ENCODE measurements at regions not wholly inside any gene's neighbourhood (a gene's known extent, or its start where the extent isn't known, plus 50 kb on each side); places are given as distances from the start of the nearest gene placed in this dataset.

DNA sequence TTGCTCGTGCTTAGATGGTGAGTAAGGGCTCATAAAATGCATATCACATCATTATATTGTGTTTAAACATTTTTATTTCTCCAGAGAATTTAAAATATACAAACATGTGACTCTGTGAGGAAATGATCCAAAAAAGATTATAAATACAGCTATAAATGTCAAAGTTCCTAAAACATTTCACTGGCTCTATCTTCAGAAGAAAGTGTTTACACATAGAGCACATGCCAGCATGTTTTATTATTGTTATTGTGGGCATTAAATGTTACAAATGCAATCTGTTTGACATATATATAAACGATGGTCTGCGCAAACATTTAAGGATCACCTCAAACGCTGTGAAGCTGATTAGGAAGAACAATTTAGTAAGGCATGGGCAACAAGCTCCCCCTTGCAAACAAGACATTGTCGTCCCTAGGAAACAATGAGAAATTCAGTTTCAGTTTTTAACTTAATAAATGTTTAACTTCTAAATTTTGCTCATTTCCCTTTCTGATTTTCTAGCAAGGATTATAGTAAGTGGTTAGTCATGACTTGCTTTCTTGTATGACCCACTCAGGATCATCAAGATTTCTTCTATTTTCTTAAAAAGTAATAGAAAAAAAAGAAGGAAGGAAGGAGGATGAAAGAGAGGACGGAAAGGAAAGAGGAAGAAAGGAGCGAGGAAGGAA lies 207.5 kb downstream of the SATB1 start:
- no peak overlapping the region for H2BK12ac ChIP-seq (ENCODE audit: low read length in 2 of 2)
- DNase-seq: peak; percentile 1
- H3K36me3 ChIP-seq (ENCODE audit: control insufficient read depth in 1 of 2, insufficient read depth in 2 of 2, low read depth in 1 of 2, low read length in 2 of 2): no peaks in the 10 kb centered on the region
- 45% methylated on average over 5 of the region's 7 CpGs for WGBS
- no peak overlapping the region for H2BK15ac ChIP-seq (ENCODE audit: low read depth, poor library complexity, severe bottlenecking)
- no peak overlapping the region for H2BK5ac ChIP-seq (ENCODE audit: low read depth, low read length, poor library complexity, severe bottlenecking)
- H3K14ac ChIP-seq (ENCODE audit: low read length in 2 of 2): no peak overlapping the region
- no peak overlapping the region for H2AK5ac ChIP-seq (ENCODE audit: low read length, severe bottlenecking)
- no peak overlapping the region for H4K91ac ChIP-seq (ENCODE audit: low read length)
- no peak overlapping the region for H4K8ac ChIP-seq (ENCODE audit: low read length)
- no peaks in the 10 kb centered on the region for H3K4me1 ChIP-seq (ENCODE audit: control insufficient read depth, insufficient read depth, low read depth, low read length)
- no peaks in the 10 kb centered on the region for H3K79me1 ChIP-seq (replicated peaks; ENCODE audit: low read length, poor library complexity, severe bottlenecking)
- no peaks in the 10 kb centered on the region for H3K9me3 ChIP-seq (ENCODE audit: control insufficient read depth, low read length)
- no peak overlapping the region for H3K9ac ChIP-seq (ENCODE audit: low read length)
- H3K4ac ChIP-seq (ENCODE audit: low read depth in 1 of 2, low read length in 2 of 2): no peak overlapping the region
- no peak overlapping the region for H3K18ac ChIP-seq (ENCODE audit: low read depth in 1 of 2, low read length in 2 of 2)
- H2BK120ac ChIP-seq (ENCODE audit: low read depth, low read length): no peak overlapping the region
- H3K23ac ChIP-seq (ENCODE audit: low read length in 2 of 2): no peak overlapping the region
- H3K27me3 ChIP-seq (ENCODE audit: control insufficient read depth in 1 of 2, insufficient read depth in 1 of 2, low read length in 2 of 2): no peaks in the 10 kb centered on the region
- no peak overlapping the region for H2AFZ ChIP-seq (ENCODE audit: low read depth, low read length)
- H3K4me3 ChIP-seq (ENCODE audit: insufficient read depth in 1 of 2, low read depth in 1 of 2, low read length in 2 of 2): no peak overlapping the region
- H3K4me2 ChIP-seq (ENCODE audit: low read length, poor library complexity, severe bottlenecking): no peak overlapping the region
- no peak overlapping the region for H3K27ac ChIP-seq (ENCODE audit: low read length, poor library complexity, severe bottlenecking)

DNA sequence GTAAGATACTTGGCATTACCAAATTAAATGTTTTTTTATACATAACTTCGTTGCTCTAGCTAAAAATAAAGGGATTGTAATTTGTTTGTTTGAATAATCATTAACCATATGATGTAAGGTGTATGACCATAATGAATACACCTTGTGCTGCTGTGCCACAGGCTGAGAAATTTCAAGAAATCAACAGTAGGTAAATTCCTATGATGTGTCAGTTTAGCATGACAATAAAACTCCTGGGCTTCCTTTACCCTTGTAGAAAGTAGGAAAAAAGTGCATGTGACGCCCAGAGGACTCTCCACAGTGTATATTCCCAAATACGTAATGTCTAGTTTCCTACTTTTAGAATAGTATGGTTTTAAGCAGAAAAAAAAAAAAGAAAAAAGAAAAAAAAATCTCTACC lies 208.1 kb downstream of the SATB1 start:
- Histone ChIP-seq H2BK5ac (ENCODE audit: low read depth, low read length, poor library complexity, severe bottlenecking) (no peak overlapping the region), H3K4me2 (ENCODE audit: low read length, poor library complexity, severe bottlenecking) (no peak overlapping the region), H4K91ac (ENCODE audit: low read length) (no peak overlapping the region), H2BK12ac (ENCODE audit: low read length in 2 of 2) (no peak overlapping the region), H3K4me3 (ENCODE audit: insufficient read depth in 1 of 2, low read depth in 1 of 2, low read length in 2 of 2) (no peak overlapping the region), H3K36me3 (ENCODE audit: control insufficient read depth in 1 of 2, insufficient read depth in 2 of 2, low read depth in 1 of 2, low read length in 2 of 2) (no peaks in the 10 kb centered on the region), H2BK120ac (ENCODE audit: low read depth, low read length) (no peak overlapping the region), H3K79me1 (replicated peaks; ENCODE audit: low read length, poor library complexity, severe bottlenecking) (no peaks in the 10 kb centered on the region), H3K9me3 (ENCODE audit: control insufficient read depth, low read length) (no peaks in the 10 kb centered on the region), H2AFZ (ENCODE audit: low read depth, low read length) (no peak overlapping the region), H3K4ac (ENCODE audit: low read depth in 1 of 2, low read length in 2 of 2) (no peak overlapping the region), H3K27ac (ENCODE audit: low read length, poor library complexity, severe bottlenecking) (no peak overlapping the region), H2BK15ac (ENCODE audit: low read depth, poor library complexity, severe bottlenecking) (no peak overlapping the region), H3K14ac (ENCODE audit: low read length in 2 of 2) (no peak overlapping the region), H3K23ac (ENCODE audit: low read length in 2 of 2) (no peak overlapping the region), H2AK5ac (ENCODE audit: low read length, severe bottlenecking) (no peak overlapping the region), H3K27me3 (ENCODE audit: control insufficient read depth in 1 of 2, insufficient read depth in 1 of 2, low read length in 2 of 2) (no peaks in the 10 kb centered on the region), H4K8ac (ENCODE audit: low read length) (no peak overlapping the region), H3K4me1 (ENCODE audit: control insufficient read depth, insufficient read depth, low read depth, low read length) (no peaks in the 10 kb centered on the region), H3K9ac (ENCODE audit: low read length) (no peak overlapping the region), H3K18ac (ENCODE audit: low read depth in 1 of 2, low read length in 2 of 2) (no peak overlapping the region)
- WGBS: no CpG with 5 or more reads among the region's 3 CpGs
- DNase-seq: no peak

DNA sequence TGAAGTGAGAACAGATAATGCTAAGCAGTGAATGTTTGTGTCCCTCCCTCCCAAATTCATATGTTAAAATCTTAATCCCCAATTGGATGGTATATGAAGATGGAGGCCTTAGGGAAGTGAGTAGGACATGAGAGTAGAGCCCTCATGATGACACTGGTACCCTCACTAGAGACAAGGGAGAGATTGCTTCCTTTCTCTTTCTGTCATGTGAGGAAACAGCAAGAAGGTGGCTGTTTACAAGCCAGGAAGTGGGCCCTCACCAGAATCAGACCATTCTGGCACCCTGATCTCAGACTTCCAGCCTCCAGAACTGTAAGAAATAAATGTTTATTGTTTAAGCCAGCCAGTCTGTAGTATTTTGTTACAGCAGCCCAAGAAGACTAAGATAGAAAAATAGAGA lies 209.5 kb downstream of the SATB1 start:
- Histone ChIP-seq H3K27ac (ENCODE audit: low read length, poor library complexity, severe bottlenecking) (no peak overlapping the region), H3K36me3 (ENCODE audit: control insufficient read depth in 1 of 2, insufficient read depth in 2 of 2, low read depth in 1 of 2, low read length in 2 of 2) (no peaks in the 10 kb centered on the region), H2BK5ac (ENCODE audit: low read depth, low read length, poor library complexity, severe bottlenecking) (no peak overlapping the region), H3K9ac (ENCODE audit: low read length) (no peak overlapping the region), H3K14ac (ENCODE audit: low read length in 2 of 2) (no peak overlapping the region), H3K4me1 (ENCODE audit: control insufficient read depth, insufficient read depth, low read depth, low read length) (no peaks in the 10 kb centered on the region), H2BK15ac (ENCODE audit: low read depth, poor library complexity, severe bottlenecking) (no peak overlapping the region), H3K27me3 (ENCODE audit: control insufficient read depth in 1 of 2, insufficient read depth in 1 of 2, low read length in 2 of 2) (no peaks in the 10 kb centered on the region), H4K8ac (ENCODE audit: low read length) (no peak overlapping the region), H2BK120ac (ENCODE audit: low read depth, low read length) (no peak overlapping the region), H3K4me2 (ENCODE audit: low read length, poor library complexity, severe bottlenecking) (no peak overlapping the region), H2AFZ (ENCODE audit: low read depth, low read length) (no peak overlapping the region), H3K9me3 (ENCODE audit: control insufficient read depth, low read length) (no peaks in the 10 kb centered on the region), H2AK5ac (ENCODE audit: low read length, severe bottlenecking) (no peak overlapping the region), H3K4me3 (ENCODE audit: insufficient read depth in 1 of 2, low read depth in 1 of 2, low read length in 2 of 2) (no peak overlapping the region), H3K4ac (ENCODE audit: low read depth in 1 of 2, low read length in 2 of 2) (no peak overlapping the region), H3K23ac (ENCODE audit: low read length in 2 of 2) (no peak overlapping the region), H4K91ac (ENCODE audit: low read length) (no peak overlapping the region), H2BK12ac (ENCODE audit: low read length in 2 of 2) (no peak overlapping the region), H3K18ac (ENCODE audit: low read depth in 1 of 2, low read length in 2 of 2) (no peak overlapping the region), H3K79me1 (replicated peaks; ENCODE audit: low read length, poor library complexity, severe bottlenecking) (no peaks in the 10 kb centered on the region)
- DNase-seq: no peak

DNA sequence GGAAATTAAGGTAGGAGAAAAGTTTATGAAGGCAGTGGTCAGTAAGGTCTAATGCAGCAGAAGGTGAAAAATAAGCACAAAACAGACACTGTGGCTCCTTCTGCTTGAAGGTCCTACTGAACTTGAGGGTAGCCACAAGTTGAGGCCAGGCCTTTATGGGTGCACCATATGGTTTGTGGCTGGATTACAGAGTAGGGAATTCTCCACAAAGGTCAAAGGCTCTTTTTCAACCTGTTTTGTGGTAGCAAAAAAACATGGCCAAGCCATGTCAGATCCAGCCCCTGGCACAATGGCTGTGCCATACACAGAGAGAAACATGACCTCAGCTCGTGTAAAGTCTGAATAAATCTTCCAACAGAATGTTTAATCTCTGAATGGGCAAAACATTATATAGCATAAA lies 214.0 kb downstream of the SATB1 start:
- no peak overlapping the region for H3K27ac ChIP-seq (ENCODE audit: low read length, poor library complexity, severe bottlenecking)
- H2BK120ac ChIP-seq (ENCODE audit: low read depth, low read length): no peak overlapping the region
- no peaks in the 10 kb centered on the region for H3K27me3 ChIP-seq (ENCODE audit: control insufficient read depth in 1 of 2, insufficient read depth in 1 of 2, low read length in 2 of 2)
- H3K9ac ChIP-seq (ENCODE audit: low read length): no peak overlapping the region
- H4K91ac ChIP-seq (ENCODE audit: low read length): no peak overlapping the region
- no peak overlapping the region for H2AK5ac ChIP-seq (ENCODE audit: low read length, severe bottlenecking)
- DNase-seq: no peak
- H3K79me1 ChIP-seq (replicated peaks; ENCODE audit: low read length, poor library complexity, severe bottlenecking): no peaks in the 10 kb centered on the region
- H4K8ac ChIP-seq (ENCODE audit: low read length): no peak overlapping the region
- no peak overlapping the region for H2BK12ac ChIP-seq (ENCODE audit: low read length in 2 of 2)
- H2BK15ac ChIP-seq (ENCODE audit: low read depth, poor library complexity, severe bottlenecking): no peak overlapping the region
- WGBS: no CpG with 5 or more reads among the region's 1 CpG
- no peak overlapping the region for H3K4me3 ChIP-seq (ENCODE audit: insufficient read depth in 1 of 2, low read depth in 1 of 2, low read length in 2 of 2)
- no peak overlapping the region for H3K4ac ChIP-seq (ENCODE audit: low read depth in 1 of 2, low read length in 2 of 2)
- H3K18ac ChIP-seq (ENCODE audit: low read depth in 1 of 2, low read length in 2 of 2): no peak overlapping the region
- H2AFZ ChIP-seq (ENCODE audit: low read depth, low read length): no peak overlapping the region
- H3K14ac ChIP-seq (ENCODE audit: low read length in 2 of 2): no peak overlapping the region
- no peak overlapping the region for H3K23ac ChIP-seq (ENCODE audit: low read length in 2 of 2)
- no peaks in the 10 kb centered on the region for H3K36me3 ChIP-seq (ENCODE audit: control insufficient read depth in 1 of 2, insufficient read depth in 2 of 2, low read depth in 1 of 2, low read length in 2 of 2)
- no peaks in the 10 kb centered on the region for H3K4me1 ChIP-seq (ENCODE audit: control insufficient read depth, insufficient read depth, low read depth, low read length)
- no peak overlapping the region for H3K4me2 ChIP-seq (ENCODE audit: low read length, poor library complexity, severe bottlenecking)
- H2BK5ac ChIP-seq (ENCODE audit: low read depth, low read length, poor library complexity, severe bottlenecking): no peak overlapping the region
- no peaks in the 10 kb centered on the region for H3K9me3 ChIP-seq (ENCODE audit: control insufficient read depth, low read length)

Measured in mesenchymal stem cell (in vitro differentiated cells and primary cell).